Tibial nerve (tissue), 4 donors: ENCODE measurements at regions not wholly inside any gene's neighbourhood (a gene's known extent, or its start where the extent isn't known, plus 50 kb on each side); places are given as distances from the start of the nearest gene placed in this dataset.

Experiments
- DNase-seq, 2 donors: peaks; one replicate each; pipeline ENCODE4 v3.0.0-alpha.2; 2019; ENCODE audit warnings: low spot score in 2 of 2
- H3K27ac ChIP-seq, 4 donors: fragments of 200-600 bp; sonication (generic) in 3 of 4; one replicate each; pipeline ENCODE4 v1.5.1; 2017 to 2019; ENCODE audit warnings: mild to moderate bottlenecking in 1 of 4
- H3K27me3 ChIP-seq, 2 donors: fragments of 200-600 bp; sonication (generic) in 1 of 2; one replicate each; pipeline versions ENCODE4 v1.5.1 to v1.6.0; 2017 to 2019
- H3K36me3 ChIP-seq, 3 donors: fragments of 200-600 bp; sonication (generic); one replicate each; pipeline ENCODE4 v1.5.1; 2018 to 2019
- H3K4me1 ChIP-seq, 4 donors: fragments of 200-600 bp; sonication (generic) in 3 of 4; one replicate each; pipeline ENCODE4 v1.5.1; 2017 to 2019
- H3K4me3 ChIP-seq, 4 donors: fragments of 200-600 bp; sonication (generic) in 3 of 4; one replicate each; pipeline ENCODE4 v1.5.1; 2017 to 2019; ENCODE audit warnings: mild to moderate bottlenecking in 1 of 4, moderate library complexity in 1 of 4
- H3K9me3 ChIP-seq, 4 donors: fragments of 200-600 bp; sonication (generic) in 3 of 4; one replicate each; pipeline ENCODE4 v1.5.1; 2017 to 2019
- EP300 ChIP-seq, 2 donors: sonication (generic); formaldehyde crosslinking; IDR thresholded peaks; one replicate each; pipeline ENCODE4 v1.6.1; 2017; ENCODE audit warnings: antibody characterized with exemption in 2 of 2, mild to moderate bottlenecking in 1 of 2
- POLR2A ChIP-seq, 2 donors: fragments of 450-650 bp; IDR thresholded peaks; one replicate each; pipeline ENCODE4 v1.6.1; 2017; ENCODE audit warnings: antibody characterized with exemption in 2 of 2, mild to moderate bottlenecking in 2 of 2, moderate library complexity in 2 of 2
- WGBS, 2 donors: methylation state at CpG; one replicate each; pipeline ENCODE4 v1.1.5; 2018; 5-methylcytosine and 5-hydroxymethylcytosine counted together
- TF ChIP-seq, protein P1 (sequence below), 5 experiments: fragments of 200-600 bp in 3 of 5; fragments of 450-650 bp in 2 of 5; sonication (generic) in 3 of 5; IDR thresholded peaks; one replicate each; pipeline ENCODE4 v1.5.1; 2016 to 2019; ENCODE audit warnings: antibody characterized with exemption in 5 of 5, mild to moderate bottlenecking in 3 of 5, moderate library complexity in 2 of 5

DNA sequence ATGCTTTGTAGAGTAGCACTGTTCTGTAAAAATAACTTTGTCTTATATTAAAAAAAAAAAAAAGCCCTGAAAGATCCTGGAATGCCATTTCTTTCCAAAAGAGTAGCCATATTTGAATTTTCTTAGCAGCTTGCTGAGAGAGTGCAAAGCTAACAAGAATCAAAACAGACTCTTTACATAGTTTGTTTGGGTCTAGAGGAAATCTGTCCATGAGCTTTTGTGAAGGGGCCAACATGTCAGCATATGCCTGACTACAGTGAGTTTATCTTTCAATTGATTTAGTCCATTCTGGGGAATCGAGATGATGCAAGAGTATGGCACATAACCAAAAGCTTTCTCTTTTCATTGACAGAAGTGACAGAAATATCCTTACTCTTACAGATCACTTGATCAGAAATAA, 777.7 kb upstream of the ACVR2A start:
- Histone ChIP-seq H3K36me3 (no peaks in the 10 kb centered on the region), H3K27me3 (no peaks in the 10 kb centered on the region), H3K4me1 (no peaks in the 10 kb centered on the region), H3K9me3 (no peaks in the 10 kb centered on the region), H3K27ac (no peak overlapping the region), H3K4me3 (no peak overlapping the region)
- WGBS, 2 donors = 71 to 75% methylated on average over 1 of the region's 1 CpG
- TF ChIP-seq EP300 (IDR thresholded peaks at IDR 0.05) (no peak), POLR2A (IDR thresholded peaks at IDR 0.05) (no peak)
- TF ChIP-seq, protein P1, sequence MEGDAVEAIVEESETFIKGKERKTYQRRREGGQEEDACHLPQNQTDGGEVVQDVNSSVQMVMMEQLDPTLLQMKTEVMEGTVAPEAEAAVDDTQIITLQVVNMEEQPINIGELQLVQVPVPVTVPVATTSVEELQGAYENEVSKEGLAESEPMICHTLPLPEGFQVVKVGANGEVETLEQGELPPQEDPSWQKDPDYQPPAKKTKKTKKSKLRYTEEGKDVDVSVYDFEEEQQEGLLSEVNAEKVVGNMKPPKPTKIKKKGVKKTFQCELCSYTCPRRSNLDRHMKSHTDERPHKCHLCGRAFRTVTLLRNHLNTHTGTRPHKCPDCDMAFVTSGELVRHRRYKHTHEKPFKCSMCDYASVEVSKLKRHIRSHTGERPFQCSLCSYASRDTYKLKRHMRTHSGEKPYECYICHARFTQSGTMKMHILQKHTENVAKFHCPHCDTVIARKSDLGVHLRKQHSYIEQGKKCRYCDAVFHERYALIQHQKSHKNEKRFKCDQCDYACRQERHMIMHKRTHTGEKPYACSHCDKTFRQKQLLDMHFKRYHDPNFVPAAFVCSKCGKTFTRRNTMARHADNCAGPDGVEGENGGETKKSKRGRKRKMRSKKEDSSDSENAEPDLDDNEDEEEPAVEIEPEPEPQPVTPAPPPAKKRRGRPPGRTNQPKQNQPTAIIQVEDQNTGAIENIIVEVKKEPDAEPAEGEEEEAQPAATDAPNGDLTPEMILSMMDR (IDR thresholded peaks at IDR 0.05) = no peak
- no peak for DNase-seq

DNA sequence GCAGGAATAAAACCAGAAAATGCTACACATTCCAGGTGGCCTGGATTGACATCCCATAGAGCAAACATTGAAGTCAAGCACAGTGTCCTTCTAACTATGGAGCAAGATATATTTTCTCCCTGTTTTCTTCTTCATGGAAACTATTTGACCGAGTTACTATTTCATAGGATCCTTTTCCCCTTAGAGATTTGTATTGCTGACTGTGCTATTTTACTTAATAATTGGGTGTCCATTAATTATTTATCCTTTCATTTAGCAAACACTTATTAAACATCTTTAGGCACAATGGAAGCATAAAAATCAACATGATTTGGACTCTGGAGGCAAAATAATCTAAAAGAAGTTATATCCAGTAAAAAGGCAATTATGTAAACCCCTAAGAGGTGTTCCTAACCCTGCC, 782.8 kb upstream of the ACVR2A start:
- H3K9me3 ChIP-seq = no peaks in the 10 kb centered on the region
- no peak for DNase-seq
- H3K27ac ChIP-seq = no peak overlapping the region
- WGBS, 2 donors = 35 to 84% methylated on average over 1 of the region's 1 CpG
- H3K36me3 ChIP-seq = no peaks in the 10 kb centered on the region
- no peak overlapping the region for H3K4me3 ChIP-seq
- no peaks in the 10 kb centered on the region for H3K4me1 ChIP-seq
- TF ChIP-seq, protein P1 (IDR thresholded peaks at IDR 0.05) = no peak
- TF ChIP-seq EP300 (IDR thresholded peaks at IDR 0.05) = no peak
- TF ChIP-seq POLR2A (IDR thresholded peaks at IDR 0.05) = no peak
- H3K27me3 ChIP-seq = no peaks in the 10 kb centered on the region

DNA sequence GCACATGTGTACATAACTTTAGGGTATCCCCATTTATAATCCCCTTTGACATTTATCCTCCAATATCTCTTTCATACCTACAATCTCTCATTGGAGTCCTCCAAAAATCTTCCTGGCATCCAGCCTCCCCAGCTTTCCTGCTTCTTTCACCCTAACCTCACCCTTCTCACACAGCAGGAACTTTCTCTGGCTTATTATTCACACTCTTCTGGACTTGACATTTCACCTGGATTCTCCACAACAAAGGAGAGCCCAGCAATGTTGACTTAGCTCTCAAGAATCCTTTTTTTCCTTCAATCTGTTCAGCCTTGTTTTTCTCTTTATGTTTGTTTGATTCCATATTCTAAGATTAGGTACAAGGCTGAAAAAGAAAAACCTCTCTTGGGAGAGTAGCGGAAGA, 783.6 kb upstream of the ACVR2A start:
- H3K27me3 ChIP-seq = no peaks in the 10 kb centered on the region
- no peaks in the 10 kb centered on the region for H3K36me3 ChIP-seq
- no peak overlapping the region for H3K27ac ChIP-seq
- H3K4me3 ChIP-seq = no peak overlapping the region
- DNase-seq = no peak
- WGBS, 2 donors = 95 to 98% methylated on average over 1 of the region's 1 CpG
- TF ChIP-seq EP300 (IDR thresholded peaks at IDR 0.05) = no peak
- TF ChIP-seq, protein P1 (IDR thresholded peaks at IDR 0.05) = no peak
- TF ChIP-seq POLR2A (IDR thresholded peaks at IDR 0.05) = no peak
- H3K4me1 ChIP-seq = no peaks in the 10 kb centered on the region
- no peaks in the 10 kb centered on the region for H3K9me3 ChIP-seq

DNA sequence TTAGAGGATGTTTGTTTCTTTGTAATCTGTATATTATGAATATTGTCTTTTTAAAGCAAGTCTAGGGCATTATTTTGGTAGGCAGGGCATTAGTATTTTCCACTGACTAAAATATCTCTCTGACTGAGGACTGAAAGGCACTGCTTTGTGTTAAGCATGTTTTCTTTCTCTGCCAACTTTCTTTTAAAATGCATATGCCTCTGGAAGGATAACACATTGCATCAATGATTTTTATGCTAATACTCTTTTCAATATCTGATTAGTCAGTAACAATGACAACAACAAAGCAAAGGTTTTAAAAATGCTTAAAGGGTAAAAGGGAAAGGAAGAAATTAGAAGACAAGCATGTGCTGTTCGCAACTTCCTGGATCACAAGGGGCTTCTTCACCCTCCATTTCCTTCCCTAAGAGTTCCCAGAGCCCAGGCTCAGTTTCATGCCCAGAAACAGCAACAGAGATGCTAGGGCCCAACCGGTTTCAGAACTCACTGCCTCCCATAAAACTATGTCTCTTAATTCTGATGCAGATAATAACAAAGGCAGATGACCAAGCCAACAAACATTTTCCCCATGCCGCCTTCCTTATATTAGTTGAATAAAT, 786.8 kb upstream of the ACVR2A start:
- H3K4me1 ChIP-seq = no peaks in the 10 kb centered on the region
- no peaks in the 10 kb centered on the region for H3K36me3 ChIP-seq
- TF ChIP-seq EP300 (IDR thresholded peaks at IDR 0.05) = no peak
- TF ChIP-seq, protein P1 (IDR thresholded peaks at IDR 0.05) = no peak
- no peak for TF ChIP-seq POLR2A (IDR thresholded peaks at IDR 0.05)
- no peaks in the 10 kb centered on the region for H3K27me3 ChIP-seq
- H3K27ac ChIP-seq = no peak overlapping the region
- peaks cover 0 to 8% (median 0%) of the 10 kb centered on the region in 4 donors for H3K9me3 ChIP-seq
- DNase-seq = no peak
- H3K4me3 ChIP-seq = no peak overlapping the region
- 77 to 84% methylated on average over 3 of the region's 3 CpGs for WGBS, 2 donors

DNA sequence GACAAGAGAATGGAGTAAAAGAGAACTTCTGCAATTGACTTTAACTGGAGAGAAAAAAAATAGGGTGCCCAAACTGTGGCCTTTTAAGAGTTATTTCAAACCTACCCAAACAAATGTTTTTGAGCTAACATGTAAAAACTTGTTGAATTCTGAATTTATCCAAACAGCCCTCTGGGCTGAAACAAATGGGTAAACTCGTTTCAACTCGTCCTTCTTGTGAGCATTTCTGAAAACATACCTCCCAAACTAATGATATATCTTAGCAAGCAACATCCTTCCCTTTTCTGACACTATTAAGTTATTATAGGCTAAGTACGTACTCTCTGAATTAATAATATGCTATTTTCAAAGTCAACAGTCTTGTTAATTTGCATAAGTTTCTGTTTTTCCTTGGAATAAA, 793.0 kb upstream of the ACVR2A start:
- Histone ChIP-seq H3K36me3 (no peaks in the 10 kb centered on the region), H3K4me3 (no peak overlapping the region), H3K4me1 (peaks cover 0 to 24% (median 0%) of the 10 kb centered on the region in 4 donors), H3K9me3 (peaks cover 0 to 8% (median 0%) of the 10 kb centered on the region in 4 donors), H3K27ac (no peak overlapping the region), H3K27me3 (no peaks in the 10 kb centered on the region)
- WGBS, 2 donors = 51 to 61% methylated on average over 3 of the region's 3 CpGs
- TF ChIP-seq, protein P1 (IDR thresholded peaks at IDR 0.05) = no peak
- no peak for TF ChIP-seq EP300 (IDR thresholded peaks at IDR 0.05)
- TF ChIP-seq POLR2A (IDR thresholded peaks at IDR 0.05) = no peak
- DNase-seq = no peak
